ENCODE measurements at regions not wholly inside any gene's neighbourhood (a gene's known extent, or its start where the extent isn't known, plus 50 kb on each side); places are given as distances from the start of the nearest gene placed in this dataset.

DNA sequence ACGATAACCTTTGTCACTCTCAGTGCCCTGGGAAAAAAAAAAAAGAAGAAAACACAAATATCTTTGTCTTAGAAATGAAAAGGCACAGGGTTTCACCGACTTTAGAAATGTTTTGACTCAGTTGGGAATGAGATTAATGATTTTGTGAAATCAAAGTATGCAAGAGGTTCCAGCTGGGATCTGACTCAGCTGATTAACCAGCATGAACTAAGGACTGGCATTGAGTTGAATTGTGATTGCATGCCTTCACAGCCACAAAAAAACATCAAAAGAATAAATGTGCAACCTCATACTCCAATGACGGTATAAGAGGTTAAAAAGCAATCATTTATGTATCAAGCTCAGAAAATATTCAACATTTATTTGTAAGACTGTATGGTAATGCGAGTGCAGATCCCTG is 566.6 kb upstream of the DSEL start:
- no peaks in the 10 kb centered on the region for H3K9me3 ChIP-seq (ENCODE audit: control insufficient read depth in 2 of 3, insufficient read depth in 1 of 3, low read length in 3 of 3)
- FAIRE-seq: no peak

DNA sequence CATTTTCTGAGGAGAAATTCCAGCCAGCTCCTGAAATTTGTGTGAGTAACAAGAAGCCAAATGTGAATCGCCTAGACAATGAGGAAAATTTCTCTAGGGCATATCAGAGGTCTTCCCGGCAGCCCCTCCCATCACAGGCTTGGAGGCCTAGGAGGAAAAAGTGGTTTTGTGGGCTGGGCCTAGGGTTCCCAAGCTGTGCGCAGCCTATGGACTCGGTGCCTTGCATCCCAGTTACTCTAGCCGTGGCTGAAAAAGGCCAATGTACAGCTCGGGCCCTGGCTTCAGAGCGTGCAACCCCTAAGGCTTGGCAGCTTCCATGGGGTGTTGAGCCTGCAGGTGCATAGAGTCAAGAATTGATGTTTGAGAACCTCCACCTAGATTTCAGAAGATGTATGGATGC is 556.2 kb upstream of the DSEL start:
- no peaks in the 10 kb centered on the region for H3K4me1 ChIP-seq (ENCODE audit: control insufficient read depth in 2 of 3, insufficient read depth in 2 of 3, low read depth in 1 of 3, low read length in 3 of 3)
- H3K4me3 ChIP-seq (ENCODE audit: low read length in 3 of 3): no peak overlapping the region
- intact Hi-C loops (cut with DNase I): no loop called here
- FAIRE-seq: no peak
- no peaks in the 10 kb centered on the region for H3K9me3 ChIP-seq (ENCODE audit: control insufficient read depth in 2 of 3, insufficient read depth in 1 of 3, low read length in 3 of 3)
- TF ChIP-seq, protein P1, sequence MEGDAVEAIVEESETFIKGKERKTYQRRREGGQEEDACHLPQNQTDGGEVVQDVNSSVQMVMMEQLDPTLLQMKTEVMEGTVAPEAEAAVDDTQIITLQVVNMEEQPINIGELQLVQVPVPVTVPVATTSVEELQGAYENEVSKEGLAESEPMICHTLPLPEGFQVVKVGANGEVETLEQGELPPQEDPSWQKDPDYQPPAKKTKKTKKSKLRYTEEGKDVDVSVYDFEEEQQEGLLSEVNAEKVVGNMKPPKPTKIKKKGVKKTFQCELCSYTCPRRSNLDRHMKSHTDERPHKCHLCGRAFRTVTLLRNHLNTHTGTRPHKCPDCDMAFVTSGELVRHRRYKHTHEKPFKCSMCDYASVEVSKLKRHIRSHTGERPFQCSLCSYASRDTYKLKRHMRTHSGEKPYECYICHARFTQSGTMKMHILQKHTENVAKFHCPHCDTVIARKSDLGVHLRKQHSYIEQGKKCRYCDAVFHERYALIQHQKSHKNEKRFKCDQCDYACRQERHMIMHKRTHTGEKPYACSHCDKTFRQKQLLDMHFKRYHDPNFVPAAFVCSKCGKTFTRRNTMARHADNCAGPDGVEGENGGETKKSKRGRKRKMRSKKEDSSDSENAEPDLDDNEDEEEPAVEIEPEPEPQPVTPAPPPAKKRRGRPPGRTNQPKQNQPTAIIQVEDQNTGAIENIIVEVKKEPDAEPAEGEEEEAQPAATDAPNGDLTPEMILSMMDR (IDR thresholded peaks at IDR 0.05; ENCODE audit: borderline replicate concordance, extremely low read depth, insufficient read depth): no peak
- H3K9ac ChIP-seq (ENCODE audit: low read length in 3 of 3): no peak overlapping the region
- no peaks in the 10 kb centered on the region for H3K36me3 ChIP-seq (ENCODE audit: control insufficient read depth in 2 of 3, insufficient read depth in 3 of 3, low read length in 3 of 3)
- DNase-seq: peak in 1 of 5 donors; percentile 30
- no peak overlapping the region for H3K27ac ChIP-seq (ENCODE audit: low read depth in 2 of 2, low read length in 2 of 2)
- H3K27me3 ChIP-seq (ENCODE audit: control insufficient read depth, insufficient read depth, low read length): no peaks in the 10 kb centered on the region

More for the DNA sequence above, 566.6 kb upstream of the DSEL start:
- no peaks in the 10 kb centered on the region for H3K4me1 ChIP-seq (ENCODE audit: control insufficient read depth in 2 of 3, insufficient read depth in 2 of 3, low read depth in 1 of 3, low read length in 3 of 3)
- TF ChIP-seq, protein P1 (IDR thresholded peaks at IDR 0.05; ENCODE audit: borderline replicate concordance, extremely low read depth, insufficient read depth): no peak
- H3K4me3 ChIP-seq (ENCODE audit: low read length in 3 of 3): no peak overlapping the region
- H3K9ac ChIP-seq (ENCODE audit: low read length in 3 of 3): no peak overlapping the region
- intact Hi-C loops (cut with DNase I): no loop called here
- no peaks in the 10 kb centered on the region for H3K36me3 ChIP-seq (ENCODE audit: control insufficient read depth in 2 of 3, insufficient read depth in 3 of 3, low read length in 3 of 3)
- no peaks in the 10 kb centered on the region for H3K27me3 ChIP-seq (ENCODE audit: control insufficient read depth, insufficient read depth, low read length)
- no peak overlapping the region for H3K27ac ChIP-seq (ENCODE audit: low read depth in 2 of 2, low read length in 2 of 2)
- DNase-seq: no peak

DNA sequence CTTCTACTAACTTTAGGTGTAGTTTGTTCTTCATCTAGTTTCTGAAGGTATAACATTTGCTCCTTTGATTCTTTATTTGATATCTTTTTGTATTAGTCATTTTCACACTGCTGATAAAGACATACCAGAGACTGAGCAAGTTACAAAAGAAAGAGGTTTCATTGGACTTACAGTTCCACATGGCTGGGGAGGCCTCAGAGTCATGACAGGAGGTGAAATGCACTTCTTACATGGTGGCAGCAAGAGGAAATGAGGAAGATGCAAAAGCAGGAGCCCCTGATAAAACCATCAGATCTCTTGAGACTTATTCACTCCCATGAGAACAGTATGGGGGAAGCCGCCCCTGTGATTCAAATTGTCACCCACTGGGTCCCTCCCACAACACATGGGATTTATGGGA is 544.4 kb upstream of the DSEL start:
- Histone ChIP-seq H3K4me1 (ENCODE audit: control insufficient read depth in 2 of 3, insufficient read depth in 2 of 3, low read depth in 1 of 3, low read length in 3 of 3) (no peaks in the 10 kb centered on the region), H3K9me3 (ENCODE audit: control insufficient read depth in 2 of 3, insufficient read depth in 1 of 3, low read length in 3 of 3) (peaks cover 0 to 3% (median 0%) of the 10 kb centered on the region in 3 donors), H3K4me3 (ENCODE audit: low read length in 3 of 3) (no peak overlapping the region), H3K27me3 (ENCODE audit: control insufficient read depth, insufficient read depth, low read length) (no peaks in the 10 kb centered on the region), H3K9ac (ENCODE audit: low read length in 3 of 3) (no peak overlapping the region), H3K36me3 (ENCODE audit: control insufficient read depth in 2 of 3, insufficient read depth in 3 of 3, low read length in 3 of 3) (no peaks in the 10 kb centered on the region), H3K27ac (ENCODE audit: low read depth in 2 of 2, low read length in 2 of 2) (no peak overlapping the region)
- intact Hi-C loops (cut with DNase I): no loop called here
- no peak for DNase-seq
- TF ChIP-seq, protein P1 (IDR thresholded peaks at IDR 0.05; ENCODE audit: borderline replicate concordance, extremely low read depth, insufficient read depth): no peak
- no peak for FAIRE-seq

DNA sequence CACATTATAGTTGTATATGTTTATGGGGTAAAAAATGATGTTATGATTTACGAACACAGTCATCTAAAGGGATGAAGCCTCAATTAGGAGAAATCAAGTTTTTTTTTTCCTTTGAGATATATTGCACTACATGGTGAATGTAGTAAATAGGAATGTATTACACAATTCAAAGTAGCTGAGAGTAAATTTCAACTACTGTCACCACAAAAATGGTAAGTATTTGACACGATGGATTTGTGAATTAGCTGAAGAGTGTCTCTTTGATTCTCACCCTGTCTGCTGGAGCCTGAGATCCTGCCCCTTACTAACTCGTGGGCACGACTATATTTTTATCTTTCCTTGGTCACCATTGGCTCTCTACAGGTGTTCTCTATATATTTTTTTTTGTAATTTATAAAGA is 540.4 kb upstream of the DSEL start:
- no peaks in the 10 kb centered on the region for H3K9me3 ChIP-seq (ENCODE audit: control insufficient read depth in 2 of 3, insufficient read depth in 1 of 3, low read length in 3 of 3)
- no peaks in the 10 kb centered on the region for H3K4me1 ChIP-seq (ENCODE audit: control insufficient read depth in 2 of 3, insufficient read depth in 2 of 3, low read depth in 1 of 3, low read length in 3 of 3)
- intact Hi-C loops (cut with DNase I): no loop called here
- TF ChIP-seq, protein P1 (IDR thresholded peaks at IDR 0.05; ENCODE audit: borderline replicate concordance, extremely low read depth, insufficient read depth): no peak
- no peak overlapping the region for H3K27ac ChIP-seq (ENCODE audit: low read depth in 2 of 2, low read length in 2 of 2)
- H3K9ac ChIP-seq (ENCODE audit: low read length in 3 of 3): no peak overlapping the region
- no peaks in the 10 kb centered on the region for H3K27me3 ChIP-seq (ENCODE audit: control insufficient read depth, insufficient read depth, low read length)
- H3K4me3 ChIP-seq (ENCODE audit: low read length in 3 of 3): no peak overlapping the region
- DNase-seq (no peak), FAIRE-seq (no peak)
- H3K36me3 ChIP-seq (ENCODE audit: control insufficient read depth in 2 of 3, insufficient read depth in 3 of 3, low read length in 3 of 3): no peaks in the 10 kb centered on the region
